Osteoblast (primary cell): ENCODE measurements at regions not wholly inside any gene's neighbourhood (a gene's known extent, or its start where the extent isn't known, plus 50 kb on each side); places are given as distances from the start of the nearest gene placed in this dataset.

ENCODE experiments used
- DNase-seq: peaks from one replicate; pipeline ENCODE4 v3.0.0; 2011; ENCODE audit warnings: low spot score, mixed read lengths; ENCODE audit not compliant: insufficient read length; ENCODE audit errors: missing footprints
- H2AFZ ChIP-seq: 2 replicates; pipeline ENCODE4 v1.6.0; 2011; ENCODE audit warnings: mild to moderate bottlenecking, low read length
- H3K27ac ChIP-seq: 2 replicates; pipeline ENCODE4 v1.5.1; 2011; ENCODE audit warnings: mild to moderate bottlenecking, low read depth, low read length, moderate library complexity
- H3K27me3 ChIP-seq: 2 replicates; pipeline ENCODE4 v1.6.0; 2012; ENCODE audit warnings: mild to moderate bottlenecking, control low read depth, inconsistent platforms, low read length, moderate library complexity; ENCODE audit not compliant: insufficient read depth
- H3K36me3 ChIP-seq: 2 replicates; pipeline ENCODE4 v1.5.1; 2011; ENCODE audit warnings: mild to moderate bottlenecking, low read length, control low read depth, moderate library complexity; ENCODE audit not compliant: insufficient read depth
- H3K4me1 ChIP-seq: 2 replicates; pipeline ENCODE4 v1.5.1; 2011; ENCODE audit warnings: mild to moderate bottlenecking, low read length, control low read depth, moderate library complexity; ENCODE audit not compliant: insufficient read depth
- H3K4me2 ChIP-seq: 2 replicates; pipeline ENCODE4 v1.6.0; 2011; ENCODE audit warnings: mild to moderate bottlenecking, low read length; ENCODE audit not compliant: insufficient read depth
- H3K4me3 ChIP-seq: fragments of 200-600 bp; sonication (generic); 3 replicates; pipeline ENCODE4 v1.5.1; 2012; ENCODE audit warnings: mild to moderate bottlenecking, low read length, inconsistent platforms; ENCODE audit not compliant: insufficient read depth
- H3K79me2 ChIP-seq: 2 replicates; pipeline ENCODE4 v1.6.0; 2012; ENCODE audit warnings: mild to moderate bottlenecking, low read length, control low read depth, inconsistent platforms; ENCODE audit not compliant: insufficient read depth
- H3K9me3 ChIP-seq: 2 replicates; pipeline ENCODE4 v1.5.1; 2011; ENCODE audit warnings: low read depth, low read length, control low read depth
- H4K20me1 ChIP-seq: 2 replicates; pipeline ENCODE4 v1.6.0; 2012; ENCODE audit warnings: mild to moderate bottlenecking, low read length, control low read depth; ENCODE audit not compliant: insufficient read depth
- CTCF ChIP-seq: IDR thresholded peaks from 2 replicates; pipeline ENCODE4 v1.5.1; 2011; ENCODE audit warnings: mild to moderate bottlenecking, low read depth, low read length, moderate library complexity; ENCODE audit errors: extremely low read depth

- H3K27me3 ChIP-seq: no peaks in the 10 kb centered on the region
- no peaks in the 10 kb centered on the region for H4K20me1 ChIP-seq
- H2AFZ ChIP-seq: no peak overlapping the region
- no peak overlapping the region for H3K4me3 ChIP-seq
- TF ChIP-seq CTCF: no peak
- no peak for DNase-seq
- no peaks in the 10 kb centered on the region for H3K9me3 ChIP-seq
- no peak overlapping the region for H3K4me2 ChIP-seq
- H3K36me3 ChIP-seq: no peaks in the 10 kb centered on the region
- H3K27ac ChIP-seq: no peak overlapping the region
- no peaks in the 10 kb centered on the region for H3K4me1 ChIP-seq
- H3K79me2 ChIP-seq: no peaks in the 10 kb centered on the region
Observed at GRCh38 chr11:57901756-57902155, 121.9 kb upstream of the OR9Q1 start.

- H3K4me2 ChIP-seq: no peak overlapping the region
- no peak overlapping the region for H3K4me3 ChIP-seq
- H3K27ac ChIP-seq: no peak overlapping the region
- DNase-seq: no peak
- no peaks in the 10 kb centered on the region for H3K79me2 ChIP-seq
- no peak overlapping the region for H2AFZ ChIP-seq
- H3K4me1 ChIP-seq: no peaks in the 10 kb centered on the region
- no peaks in the 10 kb centered on the region for H3K9me3 ChIP-seq
- no peaks in the 10 kb centered on the region for H4K20me1 ChIP-seq
- no peaks in the 10 kb centered on the region for H3K36me3 ChIP-seq
- no peak for TF ChIP-seq CTCF
- H3K27me3 ChIP-seq: no peaks in the 10 kb centered on the region
Observed at GRCh38 chr11:57903011-57903410, 120.7 kb upstream of the OR9Q1 start.

- no peaks in the 10 kb centered on the region for H4K20me1 ChIP-seq
- H3K9me3 ChIP-seq: no peaks in the 10 kb centered on the region
- H3K4me3 ChIP-seq: no peak overlapping the region
- no peaks in the 10 kb centered on the region for H3K27me3 ChIP-seq
- H3K27ac ChIP-seq: no peak overlapping the region
- H3K4me2 ChIP-seq: no peak overlapping the region
- H3K36me3 ChIP-seq: no peaks in the 10 kb centered on the region
- no peak for DNase-seq
- H3K4me1 ChIP-seq: no peaks in the 10 kb centered on the region
- H2AFZ ChIP-seq: no peak overlapping the region
- no peaks in the 10 kb centered on the region for H3K79me2 ChIP-seq
- no peak for TF ChIP-seq CTCF
Observed at GRCh38 chr11:57903441-57904123, 120.1 kb upstream of the OR9Q1 start.

- no peak for TF ChIP-seq CTCF
- Histone ChIP-seq H4K20me1 (no peaks in the 10 kb centered on the region), H3K27me3 (no peaks in the 10 kb centered on the region), H3K27ac (no peak overlapping the region), H3K36me3 (no peaks in the 10 kb centered on the region), H3K4me1 (no peaks in the 10 kb centered on the region), H3K4me3 (no peak overlapping the region), H3K4me2 (no peak overlapping the region), H2AFZ (no peak overlapping the region), H3K9me3 (no peaks in the 10 kb centered on the region), H3K79me2 (no peaks in the 10 kb centered on the region)
- DNase-seq: no peak
Observed at GRCh38 chr11:57904376-57904775, 119.3 kb upstream of the OR9Q1 start.
